ENCODE measurements at regions not wholly inside any gene's neighbourhood (a gene's known extent, or its start where the extent isn't known, plus 50 kb on each side); places are given as distances from the start of the nearest gene placed in this dataset.
A peak's percentile ranks its signal among the peaks of the same experiment; 100 is the strongest.

- DNase-seq: peak; percentile 44
These were observed 87.7 kb upstream of the PRKCQ start for GRCh38 chr10:6667679-6668270.

- no peak for DNase-seq
These were observed 87.1 kb upstream of the PRKCQ start for GRCh38 chr10:6667150-6667549.

GRCh38 chr10:6665847-6666246 lies 85.8 kb upstream of the PRKCQ start:
- peak; percentile 60 for DNase-seq

GRCh38 chr10:6660460-6660859 lies 80.4 kb upstream of the PRKCQ start:
- DNase-seq: no peak

- no peak for DNase-seq
These were observed 79.4 kb upstream of the PRKCQ start for GRCh38 chr10:6659451-6659850.

GRCh38 chr10:6657669-6658068 lies 77.6 kb upstream of the PRKCQ start:
- DNase-seq: no peak

GRCh38 chr10:6657196-6657595 lies 77.1 kb upstream of the PRKCQ start:
- no peak for DNase-seq

- DNase-seq: no peak
These were observed 74.5 kb upstream of the PRKCQ start for GRCh38 chr10:6654571-6654970.

- no peak for DNase-seq
These were observed 70.5 kb upstream of the PRKCQ start for GRCh38 chr10:6650586-6650985.

- DNase-seq: no peak
These were observed 69.8 kb upstream of the PRKCQ start for GRCh38 chr10:6649903-6650302.

GRCh38 chr10:6648894-6649720 lies 69.0 kb upstream of the PRKCQ start:
- no peak for DNase-seq

GRCh38 chr10:6647811-6648526 lies 67.9 kb upstream of the PRKCQ start:
- DNase-seq: peak; percentile 80

GRCh38 chr10:6643962-6644361 lies 63.9 kb upstream of the PRKCQ start:
- DNase-seq: no peak

GRCh38 chr10:6642876-6643275 lies 62.8 kb upstream of the PRKCQ start:
- no peak for DNase-seq

GRCh38 chr10:6640433-6641040 lies 60.5 kb upstream of the PRKCQ start:
- DNase-seq: no peak

GRCh38 chr10:6637053-6637452 lies 57.0 kb upstream of the PRKCQ start:
- DNase-seq: no peak

- no peak for DNase-seq
These were observed 55.7 kb upstream of the PRKCQ start for GRCh38 chr10:6635784-6636183.
